Adrenal gland (tissue), 9 donors: ENCODE measurements at regions not wholly inside any gene's neighbourhood (a gene's known extent, or its start where the extent isn't known, plus 50 kb on each side); places are given as distances from the start of the nearest gene placed in this dataset.
"Not testable (repeated sequence)": the region's sequence is repeated elsewhere in the genome, so short reads cannot be mapped to it uniquely, and the experiment has no call there.

Experiments
- DNase-seq, 7 donors: peaks; one replicate each; pipeline ENCODE4 v3.0.0-alpha.2; 2019 to 2020
- H3K27ac ChIP-seq, 5 donors: fragments of 200-600 bp; sonication (generic) in 4 of 5; 1 replicate in 3 of 5; 2 replicates in 2 of 5; pipeline versions ENCODE4 v1.5.1 to v1.8.0; 2016 to 2020; ENCODE audit warnings: mild to moderate bottlenecking in 1 of 5
- H3K27me3 ChIP-seq: fragments of 200-600 bp; 2 replicates; pipeline ENCODE4 v1.8.0; 2021
- H3K36me3 ChIP-seq, 2 donors: fragments of 200-600 bp; replicated peaks in 1 of 2; 1 replicate in 1 of 2; 2 replicates in 1 of 2; pipeline versions ENCODE4 v1.5.1 to v1.8.0; 2018 to 2022
- H3K4me1 ChIP-seq, 2 donors: fragments of 200-600 bp; replicated peaks in 1 of 2; 1 replicate in 1 of 2; 2 replicates in 1 of 2; pipeline versions ENCODE4 v1.5.1 to v1.8.0; 2018 to 2021
- H3K4me3 ChIP-seq, 4 donors: fragments of 200-600 bp; sonication (generic) in 3 of 4; one replicate each; pipeline ENCODE4 v1.5.1; 2016 to 2018
- H3K9me3 ChIP-seq, 3 donors: fragments of 200-600 bp; sonication (generic) in 1 of 3; replicated peaks in 1 of 3; 1 replicate in 2 of 3; 2 replicates in 1 of 3; pipeline versions ENCODE4 v1.5.1 to v1.8.0; 2016 to 2021
- CTCF ChIP-seq, 6 experiments: fragments of 450-650 bp in 4 of 6; fragments of 200-600 bp in 2 of 6; sonication (generic) in 1 of 6; IDR thresholded peaks; 1 replicate in 5 of 6; 2 replicates in 1 of 6; pipeline versions ENCODE4 v1.5.1 to v1.8.0; 2016 to 2021; ENCODE audit warnings: antibody characterized with exemption in 6 of 6, mild to moderate bottlenecking in 2 of 6, moderate library complexity in 1 of 6
- POLR2A ChIP-seq, 2 donors: fragments of 450-650 bp; IDR thresholded peaks; one replicate each; pipeline ENCODE4 v1.6.1; 2017; ENCODE audit warnings: antibody characterized with exemption in 2 of 2, mild to moderate bottlenecking in 2 of 2, moderate library complexity in 1 of 2
- WGBS, 4 donors: extraction: QIAGEN DNeasy Blood & Tissue Kit in 2 of 4; methylation state at CpG; one replicate each; pipeline versions ENCODE4 v1.1.5 to v1.1.7; 2013 to 2017; 5-methylcytosine and 5-hydroxymethylcytosine counted together
- intact Hi-C, 2 donors: fragments of 100-400 bp; cut with DNase I; formaldehyde crosslinking; loops; one replicate each; pipeline versions ENCODE4 v1.14.1 to v1.15.0; 2022 to 2023
- donor health status: healthy with polysubstance abuse.
- donor health status: Bipolar disorder and iron deficiency.
- donor health status: DM: yes; HTN: yes; CAD: no.
- donor health status: DM: no; HTN: no; CAD: no.
- donor health status: DM: no; HTN: no; CAD: no.

- H3K27ac ChIP-seq: no peak overlapping the region
- WGBS, 4 donors: 74 to 83% (median 78%) methylated on average over 1 of the region's 1 CpG
- H3K27me3 ChIP-seq: no peaks in the 10 kb centered on the region
- H3K4me1 ChIP-seq: no peaks in the 10 kb centered on the region
- no peaks in the 10 kb centered on the region for H3K9me3 ChIP-seq
- intact Hi-C loops: no loop called here
- DNase-seq: no peak
- TF ChIP-seq CTCF (IDR thresholded peaks at IDR 0.05): no peak
- TF ChIP-seq POLR2A (IDR thresholded peaks at IDR 0.05): no peak
- no peaks in the 10 kb centered on the region for H3K36me3 ChIP-seq
- no peak overlapping the region for H3K4me3 ChIP-seq
Measured at GRCh38 chr18:67131498-67131897, 385.0 kb downstream of the DSEL start.

GRCh38 chr18:67126751-67127150, 389.8 kb downstream of the DSEL start:
- WGBS, 4 donors: 93 to 97% methylated on average over 20 to 28 of the region's 32 CpGs; no CpG with 5 or more reads in 2 of the 4 donors
- H3K4me1 ChIP-seq, H3K27me3 ChIP-seq, H3K36me3 ChIP-seq, H3K27ac ChIP-seq, H3K9me3 ChIP-seq, DNase-seq, H3K4me3 ChIP-seq, intact Hi-C loops: not testable (repeated sequence)

DNA sequence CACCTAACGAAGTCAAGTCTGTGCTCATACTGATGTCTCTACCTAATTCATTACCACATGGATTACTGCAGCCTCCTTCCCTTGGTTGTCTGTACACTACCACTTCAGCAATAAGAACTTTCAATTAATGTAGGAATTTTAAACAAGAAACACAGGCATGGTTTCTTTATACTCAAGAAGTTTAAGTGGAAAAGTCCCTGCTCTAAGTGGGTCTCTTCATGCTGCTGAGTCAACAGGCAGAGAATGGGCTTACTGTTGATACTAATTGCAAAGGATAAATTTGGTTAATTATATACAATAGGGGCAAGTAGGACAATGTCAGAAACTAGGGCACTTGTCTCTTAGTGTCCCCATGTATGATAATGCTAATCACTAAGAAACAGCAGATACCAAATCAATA, 392.6 kb downstream of the DSEL start:
- 80 to 97% (median 89%) methylated on average over 1 of the region's 1 CpG for WGBS, 4 donors
- H3K9me3 ChIP-seq: no peaks in the 10 kb centered on the region
- no peak overlapping the region for H3K27ac ChIP-seq
- no peak for DNase-seq
- no peak overlapping the region for H3K4me3 ChIP-seq
- no peaks in the 10 kb centered on the region for H3K4me1 ChIP-seq
- intact Hi-C loops: no loop called here
- H3K36me3 ChIP-seq: no peaks in the 10 kb centered on the region
- no peaks in the 10 kb centered on the region for H3K27me3 ChIP-seq
- TF ChIP-seq POLR2A (IDR thresholded peaks at IDR 0.05): no peak
- TF ChIP-seq CTCF (IDR thresholded peaks at IDR 0.05): no peak

- H3K4me1 ChIP-seq: no peaks in the 10 kb centered on the region
- no peak overlapping the region for H3K27ac ChIP-seq
- H3K9me3 ChIP-seq: no peaks in the 10 kb centered on the region
- no peaks in the 10 kb centered on the region for H3K27me3 ChIP-seq
- no peak for DNase-seq
- intact Hi-C loops: no loop called here
- H3K36me3 ChIP-seq: no peaks in the 10 kb centered on the region
- no peak overlapping the region for H3K4me3 ChIP-seq
- TF ChIP-seq POLR2A (IDR thresholded peaks at IDR 0.05) (no peak), CTCF (IDR thresholded peaks at IDR 0.05) (no peak)
Measured at GRCh38 chr18:67117804-67118203, 398.7 kb downstream of the DSEL start.

GRCh38 chr18:67109535-67109934, 407.0 kb downstream of the DSEL start:
- no peaks in the 10 kb centered on the region for H3K9me3 ChIP-seq
- H3K4me1 ChIP-seq: no peaks in the 10 kb centered on the region
- intact Hi-C loops: no loop called here
- TF ChIP-seq POLR2A (IDR thresholded peaks at IDR 0.05) (no peak), CTCF (IDR thresholded peaks at IDR 0.05) (no peak)
- WGBS, 4 donors: 75 to 86% (median 77%) methylated on average over 1 of the region's 1 CpG
- no peak overlapping the region for H3K4me3 ChIP-seq
- H3K27me3 ChIP-seq: no peaks in the 10 kb centered on the region
- H3K36me3 ChIP-seq: no peaks in the 10 kb centered on the region
- H3K27ac ChIP-seq: no peak overlapping the region
- DNase-seq: no peak
